Kidney (tissue), 13 donors: ENCODE measurements at regions not wholly inside any gene's neighbourhood (a gene's known extent, or its start where the extent isn't known, plus 50 kb on each side); places are given as distances from the start of the nearest gene placed in this dataset.
"Not testable (repeated sequence)": the region's sequence is repeated elsewhere in the genome, so short reads cannot be mapped to it uniquely, and the experiment has no call there.

ENCODE experiments used
- DNase-seq, 5 donors: peaks; one replicate each; pipeline ENCODE4 v3.0.0-alpha.2; 2013 to 2020
- FAIRE-seq: peaks from 2 replicates; lab custom pipeline; 2012; peaks lifted over from hg19 to GRCh38; lab: Jason Lieb, UNC
- H3K27ac ChIP-seq, 2 donors: one replicate each; pipeline ENCODE4 v1.7.0; 2013; ENCODE audit warnings: low read depth in 2 of 2, low read length in 2 of 2, inconsistent platforms in 1 of 2
- H3K27me3 ChIP-seq: one replicate; pipeline ENCODE4 v1.7.1; 2013; ENCODE audit warnings: low read length, inconsistent platforms; ENCODE audit not compliant: control insufficient read depth, insufficient read depth
- H3K36me3 ChIP-seq, 3 donors: one replicate each; pipeline versions ENCODE4 v1.7.0 to v1.7.1; 2013; ENCODE audit warnings: low read length in 3 of 3, control low read depth in 1 of 3, inconsistent platforms in 1 of 3; ENCODE audit not compliant: insufficient read depth in 3 of 3, control insufficient read depth in 2 of 3
- H3K4me1 ChIP-seq, 3 donors: one replicate each; pipeline versions ENCODE4 v1.7.0 to v1.7.1; 2013; ENCODE audit warnings: low read length in 3 of 3, inconsistent platforms in 1 of 3, low read depth in 1 of 3; ENCODE audit not compliant: control insufficient read depth in 2 of 3, insufficient read depth in 2 of 3
- H3K4me3 ChIP-seq, 3 donors: one replicate each; pipeline versions ENCODE4 v1.7.0 to v1.8.1; 2013; ENCODE audit warnings: low read length in 3 of 3, control low read depth in 1 of 3, inconsistent platforms in 1 of 3
- H3K9ac ChIP-seq, 3 donors: one replicate each; pipeline versions ENCODE4 v1.7.0 to v1.7.1; 2013; ENCODE audit warnings: low read length in 3 of 3, control low read depth in 1 of 3, inconsistent platforms in 1 of 3
- H3K9me3 ChIP-seq, 3 donors: one replicate each; pipeline versions ENCODE4 v1.7.0 to v1.7.1; 2013; ENCODE audit warnings: low read length in 3 of 3, control low read depth in 1 of 3, inconsistent platforms in 1 of 3; ENCODE audit not compliant: control insufficient read depth in 2 of 3, insufficient read depth in 1 of 3
- intact Hi-C: fragments of 100-400 bp; cut with DNase I; formaldehyde crosslinking; loops from one replicate; pipeline ENCODE4 v1.11.1; 2022
- TF ChIP-seq, protein P1 (sequence below): IDR thresholded peaks from 3 replicates; pipeline ENCODE4 v1.5.1; 2012; ENCODE audit warnings: mild to moderate bottlenecking, moderate library complexity, borderline replicate concordance; ENCODE audit not compliant: insufficient read depth; ENCODE audit errors: extremely low read depth
- donor health status: control.
- donor health status: control.
- donor health status: control.
- donor health status: control.
- donor health status: control.
- donor health status: DM: yes; HTN: yes; CAD: no.
- donor health status: Normal renal cell carcinoma (clear cell type).

DNA sequence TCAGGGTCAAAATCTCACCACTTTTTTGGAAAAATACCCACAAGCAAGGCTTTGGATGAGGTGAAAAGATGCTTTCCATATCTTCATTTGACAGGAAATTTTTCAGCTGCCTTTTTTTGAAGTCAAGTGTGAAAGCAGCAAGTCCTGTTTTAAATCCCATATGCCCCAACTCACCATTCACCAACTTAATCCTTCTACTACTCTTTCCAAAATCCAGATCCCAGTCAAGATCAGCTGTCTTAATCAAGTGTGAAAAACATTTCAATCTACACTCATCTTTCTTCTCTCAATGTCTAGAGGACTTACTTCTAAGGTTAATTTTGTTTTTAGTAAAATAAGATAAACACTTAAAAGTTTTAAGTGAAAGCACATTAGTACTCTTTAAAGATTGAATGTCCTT is 128.4 kb upstream of the CEP126 start:
- TF ChIP-seq, protein P1, sequence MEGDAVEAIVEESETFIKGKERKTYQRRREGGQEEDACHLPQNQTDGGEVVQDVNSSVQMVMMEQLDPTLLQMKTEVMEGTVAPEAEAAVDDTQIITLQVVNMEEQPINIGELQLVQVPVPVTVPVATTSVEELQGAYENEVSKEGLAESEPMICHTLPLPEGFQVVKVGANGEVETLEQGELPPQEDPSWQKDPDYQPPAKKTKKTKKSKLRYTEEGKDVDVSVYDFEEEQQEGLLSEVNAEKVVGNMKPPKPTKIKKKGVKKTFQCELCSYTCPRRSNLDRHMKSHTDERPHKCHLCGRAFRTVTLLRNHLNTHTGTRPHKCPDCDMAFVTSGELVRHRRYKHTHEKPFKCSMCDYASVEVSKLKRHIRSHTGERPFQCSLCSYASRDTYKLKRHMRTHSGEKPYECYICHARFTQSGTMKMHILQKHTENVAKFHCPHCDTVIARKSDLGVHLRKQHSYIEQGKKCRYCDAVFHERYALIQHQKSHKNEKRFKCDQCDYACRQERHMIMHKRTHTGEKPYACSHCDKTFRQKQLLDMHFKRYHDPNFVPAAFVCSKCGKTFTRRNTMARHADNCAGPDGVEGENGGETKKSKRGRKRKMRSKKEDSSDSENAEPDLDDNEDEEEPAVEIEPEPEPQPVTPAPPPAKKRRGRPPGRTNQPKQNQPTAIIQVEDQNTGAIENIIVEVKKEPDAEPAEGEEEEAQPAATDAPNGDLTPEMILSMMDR, result no peak
- Histone ChIP-seq H3K4me1 (no peaks in the 10 kb centered on the region), H3K27ac (no peak overlapping the region), H3K9me3 (peaks cover 0 to 5% (median 0%) of the 10 kb centered on the region in 3 donors), H3K27me3 (no peaks in the 10 kb centered on the region), H3K36me3 (no peaks in the 10 kb centered on the region), H3K4me3 (no peak overlapping the region), H3K9ac (no peak overlapping the region)
- FAIRE-seq (no peak), DNase-seq (no peak)
- intact Hi-C loops, result no loop called here

DNA sequence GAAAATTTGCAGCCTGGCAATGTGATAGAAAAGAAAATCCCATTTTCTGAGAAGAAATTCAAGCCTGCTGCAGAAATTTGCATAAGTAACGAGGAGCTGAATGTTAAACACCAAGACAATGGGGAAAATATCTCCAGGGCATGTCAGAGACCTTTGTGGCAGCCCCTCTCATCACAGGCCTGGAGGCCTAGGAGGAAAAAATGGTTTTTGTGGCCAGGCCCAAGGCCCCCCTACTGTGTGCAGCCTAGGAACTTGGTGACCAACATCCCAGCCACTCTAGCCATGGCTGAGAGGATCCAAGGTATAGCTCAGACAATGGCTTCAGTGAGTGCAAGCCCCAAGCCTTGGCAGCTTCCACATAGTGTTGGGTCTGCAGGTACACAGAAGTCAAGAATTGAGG is 135.6 kb upstream of the CEP126 start:
- H3K27ac ChIP-seq, H3K4me1 ChIP-seq, DNase-seq, H3K4me3 ChIP-seq, H3K9ac ChIP-seq, H3K27me3 ChIP-seq, FAIRE-seq, H3K36me3 ChIP-seq, intact Hi-C loops, H3K9me3 ChIP-seq: not testable (repeated sequence)

DNA sequence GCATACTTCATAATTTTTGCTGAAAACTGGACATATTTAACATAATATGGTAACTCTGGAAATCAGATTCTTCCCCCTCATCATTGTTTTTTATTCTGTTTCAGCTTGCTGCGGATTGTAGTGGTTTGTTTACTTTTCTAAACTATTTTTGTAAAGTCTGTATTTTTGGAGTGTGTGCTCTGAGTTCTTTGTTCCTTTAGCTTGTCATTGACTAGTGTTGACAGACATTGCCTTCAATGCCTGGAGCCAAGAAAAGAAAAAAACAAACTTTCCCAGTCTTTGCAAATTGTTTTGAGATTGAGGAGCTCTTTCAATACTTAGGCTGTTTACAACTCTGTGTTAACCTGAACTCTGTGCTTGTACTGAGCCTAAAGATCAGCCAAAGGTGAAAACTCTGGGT is 137.3 kb upstream of the CEP126 start:
- Histone ChIP-seq H3K27ac (no peak overlapping the region), H3K9me3 (peaks cover 0 to under 1% (median 0%) of the 10 kb centered on the region in 3 donors), H3K36me3 (no peaks in the 10 kb centered on the region), H3K9ac (no peak overlapping the region), H3K27me3 (no peaks in the 10 kb centered on the region), H3K4me1 (no peaks in the 10 kb centered on the region), H3K4me3 (no peak overlapping the region)
- FAIRE-seq (no peak), DNase-seq (no peak)
- TF ChIP-seq, protein P1, result no peak
- intact Hi-C loops, result no loop called here

DNA sequence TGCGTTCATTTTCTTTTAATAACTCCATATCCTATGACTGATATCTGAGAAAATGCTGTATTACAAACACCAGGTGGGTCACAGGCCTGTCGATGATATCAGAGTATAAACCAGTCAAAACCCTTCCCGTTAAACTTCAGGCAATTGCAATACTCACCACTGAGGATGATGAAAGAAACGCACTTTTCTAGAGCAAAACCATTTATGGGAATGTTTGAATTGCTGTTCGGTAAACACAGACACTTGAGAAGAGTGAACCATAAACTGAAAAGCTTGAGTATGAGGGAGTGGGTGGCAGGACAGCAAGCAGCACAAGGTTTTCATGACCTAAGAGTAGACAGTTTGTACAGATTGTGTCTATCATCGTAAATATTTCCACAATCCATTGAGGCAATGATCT is 139.8 kb upstream of the CEP126 start:
- intact Hi-C loops, result no loop called here
- DNase-seq (no peak), FAIRE-seq (no peak)

More for the DNA sequence above, 139.8 kb upstream of the CEP126 start:
- no peaks in the 10 kb centered on the region for H3K4me1 ChIP-seq
- H3K9me3 ChIP-seq, result no peaks in the 10 kb centered on the region
- no peaks in the 10 kb centered on the region for H3K36me3 ChIP-seq
- no peak overlapping the region for H3K4me3 ChIP-seq
- TF ChIP-seq, protein P1, result no peak
- no peaks in the 10 kb centered on the region for H3K27me3 ChIP-seq
- H3K27ac ChIP-seq, result no peak overlapping the region
- no peak overlapping the region for H3K9ac ChIP-seq
